ENCODE measurements at regions not wholly inside any gene's neighbourhood (a gene's known extent, or its start where the extent isn't known, plus 50 kb on each side); places are given as distances from the start of the nearest gene placed in this dataset.

DNA sequence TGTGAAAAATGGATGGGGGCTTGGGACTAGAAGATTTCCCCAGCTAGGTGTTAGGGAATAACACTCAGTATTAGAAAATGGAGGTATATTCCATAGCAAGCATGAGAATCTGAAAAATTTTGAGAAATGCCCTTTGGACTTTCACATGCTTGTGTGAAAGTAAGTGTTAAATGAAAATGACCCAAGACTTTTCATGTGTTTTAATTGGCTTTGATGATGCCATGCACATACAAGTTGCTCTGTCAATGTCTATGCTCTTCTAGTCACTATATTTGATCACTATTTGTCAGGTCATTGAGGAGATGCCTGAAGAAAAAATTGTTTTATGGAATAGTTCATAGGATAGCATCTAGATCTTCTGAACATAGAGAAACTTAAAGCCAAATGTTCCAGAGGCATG lies 147.6 kb downstream of the SH2D1A start:
- H4K5ac ChIP-seq (ENCODE audit: insufficient read length, low read depth, low read length), result no peak overlapping the region

More for the DNA sequence above, 147.6 kb downstream of the SH2D1A start:
- CTCF ChIA-PET (ENCODE audit: partially characterized antibody), result no interaction called here
- Histone ChIP-seq H3K4me3 (ENCODE audit: extremely low read depth in 1 of 4, insufficient read depth in 2 of 4, low read depth in 3 of 4, low read length in 4 of 4) (no peak overlapping the region), H3K18ac (ENCODE audit: extremely low read depth, low read length) (no peak overlapping the region), H3K4ac (replicated peaks; ENCODE audit: insufficient read length, low read depth, low read length) (no peak overlapping the region), H2BK120ac (replicated peaks; ENCODE audit: low read depth, low read length) (no peak overlapping the region), H2BK20ac (ENCODE audit: low read length) (no peak overlapping the region), H3K79me2 (ENCODE audit: control insufficient read depth in 1 of 2, insufficient read depth in 2 of 2, low read length in 2 of 2) (no peaks in the 10 kb centered on the region), H3K4me1 (replicated peaks in 1 of 4; ENCODE audit: control insufficient read depth in 3 of 4, insufficient read depth in 4 of 4, low read length in 3 of 4) (no peaks in the 10 kb centered on the region), H2BK15ac (ENCODE audit: low read length) (no peak overlapping the region), H2BK12ac (ENCODE audit: low read depth, low read length) (no peak overlapping the region), H2BK5ac (ENCODE audit: low read depth, low read length) (no peak overlapping the region), H3K27me3 (replicated peaks in 1 of 4; ENCODE audit: control insufficient read depth in 3 of 4, extremely low read depth in 1 of 4, insufficient read depth in 3 of 4, low read length in 3 of 4) (no peaks in the 10 kb centered on the region), H4K8ac (ENCODE audit: extremely low read depth, insufficient read depth, low read length) (no peak overlapping the region), H3K9ac (replicated peaks in 1 of 4; ENCODE audit: extremely low read depth in 1 of 4, low read depth in 3 of 4, low read length in 3 of 4) (no peak overlapping the region), H2AFZ (ENCODE audit: low read length) (no peak overlapping the region), H3K9me3 (ENCODE audit: insufficient read depth in 2 of 2, low read depth in 1 of 2, low read length in 1 of 2) (no peaks in the 10 kb centered on the region), H3K23me2 (ENCODE audit: low read depth, low read length) (no peaks in the 10 kb centered on the region), H2AK5ac (ENCODE audit: low read depth, low read length) (no peak overlapping the region), H3K27ac (ENCODE audit: low read depth, low read length) (no peak overlapping the region), H3K4me2 (ENCODE audit: insufficient read depth in 1 of 2, low read depth in 2 of 2, low read length in 2 of 2) (no peak overlapping the region), H4K91ac (replicated peaks; ENCODE audit: insufficient read length, low read length) (no peak overlapping the region), H3K14ac (ENCODE audit: insufficient read length) (no peak overlapping the region), H3K56ac (replicated peaks; ENCODE audit: insufficient read length, low read depth, low read length) (no peak overlapping the region), H3K23ac (ENCODE audit: insufficient read length) (no peak overlapping the region), H3K36me3 (ENCODE audit: control insufficient read depth in 2 of 4, insufficient read depth in 4 of 4, low read length in 3 of 4) (no peaks in the 10 kb centered on the region), H3K79me1 (ENCODE audit: low read depth, low read length) (no peaks in the 10 kb centered on the region), H4K20me1 (replicated peaks in 1 of 2; ENCODE audit: control insufficient read depth in 1 of 2, insufficient read depth in 2 of 2, low read length in 2 of 2) (no peaks in the 10 kb centered on the region)
- DNase-seq (ENCODE audit: low read depth in 1 of 2, low spot score in 2 of 2) (no peak), FAIRE-seq (no peak)
- no peak for TF ChIP-seq TCF12 (IDR thresholded peaks at IDR 0.05; ENCODE audit: low read depth, low read length)
- no peak for TF ChIP-seq SP2 (IDR thresholded peaks at IDR 0.05; ENCODE audit: low read length)
- no peak for TF ChIP-seq ASH2L (IDR thresholded peaks at IDR 0.05; ENCODE audit: low read length)
- TF ChIP-seq, protein P1, sequence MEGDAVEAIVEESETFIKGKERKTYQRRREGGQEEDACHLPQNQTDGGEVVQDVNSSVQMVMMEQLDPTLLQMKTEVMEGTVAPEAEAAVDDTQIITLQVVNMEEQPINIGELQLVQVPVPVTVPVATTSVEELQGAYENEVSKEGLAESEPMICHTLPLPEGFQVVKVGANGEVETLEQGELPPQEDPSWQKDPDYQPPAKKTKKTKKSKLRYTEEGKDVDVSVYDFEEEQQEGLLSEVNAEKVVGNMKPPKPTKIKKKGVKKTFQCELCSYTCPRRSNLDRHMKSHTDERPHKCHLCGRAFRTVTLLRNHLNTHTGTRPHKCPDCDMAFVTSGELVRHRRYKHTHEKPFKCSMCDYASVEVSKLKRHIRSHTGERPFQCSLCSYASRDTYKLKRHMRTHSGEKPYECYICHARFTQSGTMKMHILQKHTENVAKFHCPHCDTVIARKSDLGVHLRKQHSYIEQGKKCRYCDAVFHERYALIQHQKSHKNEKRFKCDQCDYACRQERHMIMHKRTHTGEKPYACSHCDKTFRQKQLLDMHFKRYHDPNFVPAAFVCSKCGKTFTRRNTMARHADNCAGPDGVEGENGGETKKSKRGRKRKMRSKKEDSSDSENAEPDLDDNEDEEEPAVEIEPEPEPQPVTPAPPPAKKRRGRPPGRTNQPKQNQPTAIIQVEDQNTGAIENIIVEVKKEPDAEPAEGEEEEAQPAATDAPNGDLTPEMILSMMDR (IDR thresholded peaks at IDR 0.05; ENCODE audit: control extremely low read depth in 1 of 3, insufficient read depth in 1 of 3, low read depth in 1 of 3, low read length in 3 of 3), result no peak
- POLR2A ChIA-PET (ENCODE audit: partially characterized antibody), result no interaction called here

Data from H1 (cell line).